Right lung (tissue), 2 donors: ENCODE measurements at regions not wholly inside any gene's neighbourhood (a gene's known extent, or its start where the extent isn't known, plus 50 kb on each side); places are given as distances from the start of the nearest gene placed in this dataset.
"Not testable (repeated sequence)": the region's sequence is repeated elsewhere in the genome, so short reads cannot be mapped to it uniquely, and the experiment has no call there.

Experiments used
- DNase-seq, 2 donors: peaks; one replicate each; pipeline ENCODE4 v3.0.0-alpha.2; 2013

GRCh38 chr5:106435185-106435584 lies 1235.6 kb downstream of the EFNA5 start:
- no peak for DNase-seq

GRCh38 chr5:106430733-106431132 lies 1240.0 kb downstream of the EFNA5 start:
- DNase-seq: not testable (repeated sequence)

- DNase-seq: no peak
Measured at GRCh38 chr5:106423109-106423897, 1247.4 kb downstream of the EFNA5 start.

GRCh38 chr5:106420102-106420501 lies 1250.6 kb downstream of the EFNA5 start:
- DNase-seq: no peak

GRCh38 chr5:106418196-106418595 lies 1252.5 kb downstream of the EFNA5 start:
- no peak for DNase-seq

GRCh38 chr5:106417566-106417965 lies 1253.2 kb downstream of the EFNA5 start:
- DNase-seq: peak in 1 of 2 donors; percentile 2

GRCh38 chr5:106417163-106417562 lies 1253.6 kb downstream of the EFNA5 start:
- DNase-seq: no peak

- DNase-seq: no peak
Measured at GRCh38 chr5:106415541-106415940, 1255.2 kb downstream of the EFNA5 start.

- no peak for DNase-seq
Measured at GRCh38 chr5:106414342-106414741, 1256.4 kb downstream of the EFNA5 start.

GRCh38 chr5:106412606-106413005 lies 1258.1 kb downstream of the EFNA5 start:
- no peak for DNase-seq

- DNase-seq: no peak
Measured at GRCh38 chr5:106408570-106408969, 1262.2 kb downstream of the EFNA5 start.

- DNase-seq: no peak
Measured at GRCh38 chr5:106408141-106408540, 1262.6 kb downstream of the EFNA5 start.

- DNase-seq: no peak
Measured at GRCh38 chr5:106401561-106401960, 1269.2 kb downstream of the EFNA5 start.

GRCh38 chr5:106399391-106399790 lies 1271.3 kb downstream of the EFNA5 start:
- DNase-seq: no peak

GRCh38 chr5:106397700-106398099 lies 1273.0 kb downstream of the EFNA5 start:
- DNase-seq: no peak

- DNase-seq: no peak
Measured at GRCh38 chr5:106393276-106393675, 1277.5 kb downstream of the EFNA5 start.

GRCh38 chr5:106392766-106393165 lies 1278.0 kb downstream of the EFNA5 start:
- no peak for DNase-seq

GRCh38 chr5:106387767-106388166 lies 1283.0 kb downstream of the EFNA5 start:
- not testable (repeated sequence) for DNase-seq

GRCh38 chr5:106386287-106386686 lies 1284.5 kb downstream of the EFNA5 start:
- DNase-seq: no peak

- DNase-seq: no peak
Measured at GRCh38 chr5:106380736-106381135, 1290.0 kb downstream of the EFNA5 start.

- no peak for DNase-seq
Measured at GRCh38 chr5:106376522-106376921, 1294.2 kb downstream of the EFNA5 start.

GRCh38 chr5:106374956-106375355 lies 1295.8 kb downstream of the EFNA5 start:
- no peak for DNase-seq

GRCh38 chr5:106368021-106368420 lies 1302.7 kb downstream of the EFNA5 start:
- DNase-seq: no peak

- DNase-seq: no peak
Measured at GRCh38 chr5:106367281-106367680, 1303.5 kb downstream of the EFNA5 start.
